GM18907 (cell line): ENCODE measurements at regions not wholly inside any gene's neighbourhood (a gene's known extent, or its start where the extent isn't known, plus 50 kb on each side); places are given as distances from the start of the nearest gene placed in this dataset.
"Not testable (repeated sequence)": the region's sequence is repeated elsewhere in the genome, so short reads cannot be mapped to it uniquely, and the experiment has no call there.

ENCODE experiments used
- ATAC-seq: cut with Tn5 transposase; IDR thresholded peaks from one replicate; pipeline ENCODE4 v1.9.1; 2021; ENCODE audit warnings: mild to moderate bottlenecking, moderate library complexity; ENCODE audit not compliant: unreplicated experiment

- no peak for ATAC-seq
These were observed 186.9 kb downstream of the UTRN start for GRCh38 chr6:144471986-144472385.

GRCh38 chr6:144474290-144474689 lies 189.2 kb downstream of the UTRN start:
- no peak for ATAC-seq

GRCh38 chr6:144474904-144475303 lies 189.8 kb downstream of the UTRN start:
- ATAC-seq, result no peak

GRCh38 chr6:144475411-144475810 lies 190.3 kb downstream of the UTRN start:
- ATAC-seq, result no peak

GRCh38 chr6:144476286-144476685 lies 191.2 kb downstream of the UTRN start:
- ATAC-seq, result no peak

GRCh38 chr6:144477396-144477795 lies 192.3 kb downstream of the UTRN start:
- no peak for ATAC-seq

- ATAC-seq, result no peak
These were observed 192.7 kb downstream of the UTRN start for GRCh38 chr6:144477856-144478255.

GRCh38 chr6:144478483-144478882 lies 193.3 kb downstream of the UTRN start:
- no peak for ATAC-seq

- ATAC-seq, result no peak
These were observed 194.9 kb downstream of the UTRN start for GRCh38 chr6:144479991-144480390.

- no peak for ATAC-seq
These were observed 195.3 kb downstream of the UTRN start for GRCh38 chr6:144480473-144480872.

- peak; percentile 7 for ATAC-seq
These were observed 196.4 kb downstream of the UTRN start for GRCh38 chr6:144481527-144481926.

GRCh38 chr6:144482142-144482541 lies 197.0 kb downstream of the UTRN start:
- peak; percentile 83 for ATAC-seq

- ATAC-seq, result no peak
These were observed 200.4 kb downstream of the UTRN start for GRCh38 chr6:144485531-144485930.

GRCh38 chr6:144488590-144488989 lies 203.5 kb downstream of the UTRN start:
- no peak for ATAC-seq

GRCh38 chr6:144493035-144493910 lies 208.1 kb downstream of the UTRN start:
- ATAC-seq, result no peak

GRCh38 chr6:144495076-144495475 lies 209.9 kb downstream of the UTRN start:
- not testable (repeated sequence) for ATAC-seq

GRCh38 chr6:144497650-144498049 lies 212.5 kb downstream of the UTRN start:
- ATAC-seq, result no peak

GRCh38 chr6:144500892-144501291 lies 215.8 kb downstream of the UTRN start:
- no peak for ATAC-seq

GRCh38 chr6:144505214-144505613 lies 220.1 kb downstream of the UTRN start:
- not testable (repeated sequence) for ATAC-seq

GRCh38 chr6:144506051-144506450 lies 220.9 kb downstream of the UTRN start:
- ATAC-seq, result not testable (repeated sequence)

- ATAC-seq, result not testable (repeated sequence)
These were observed 222.7 kb downstream of the UTRN start for GRCh38 chr6:144507772-144508312.

GRCh38 chr6:144510859-144511258 lies 225.7 kb downstream of the UTRN start:
- no peak for ATAC-seq
